Cerebellar cortex (tissue), 1 donor: ENCODE measurements at regions not wholly inside any gene's neighbourhood (a gene's known extent, or its start where the extent isn't known, plus 50 kb on each side); places are given as distances from the start of the nearest gene placed in this dataset.
"Not testable (repeated sequence)": the region's sequence is repeated elsewhere in the genome, so short reads cannot be mapped to it uniquely, and the experiment has no call there.

Experiments
- DNase-seq: peaks from one replicate; pipeline ENCODE4 v3.0.0-alpha.2; 2015; ENCODE audit warnings: low spot score

DNA sequence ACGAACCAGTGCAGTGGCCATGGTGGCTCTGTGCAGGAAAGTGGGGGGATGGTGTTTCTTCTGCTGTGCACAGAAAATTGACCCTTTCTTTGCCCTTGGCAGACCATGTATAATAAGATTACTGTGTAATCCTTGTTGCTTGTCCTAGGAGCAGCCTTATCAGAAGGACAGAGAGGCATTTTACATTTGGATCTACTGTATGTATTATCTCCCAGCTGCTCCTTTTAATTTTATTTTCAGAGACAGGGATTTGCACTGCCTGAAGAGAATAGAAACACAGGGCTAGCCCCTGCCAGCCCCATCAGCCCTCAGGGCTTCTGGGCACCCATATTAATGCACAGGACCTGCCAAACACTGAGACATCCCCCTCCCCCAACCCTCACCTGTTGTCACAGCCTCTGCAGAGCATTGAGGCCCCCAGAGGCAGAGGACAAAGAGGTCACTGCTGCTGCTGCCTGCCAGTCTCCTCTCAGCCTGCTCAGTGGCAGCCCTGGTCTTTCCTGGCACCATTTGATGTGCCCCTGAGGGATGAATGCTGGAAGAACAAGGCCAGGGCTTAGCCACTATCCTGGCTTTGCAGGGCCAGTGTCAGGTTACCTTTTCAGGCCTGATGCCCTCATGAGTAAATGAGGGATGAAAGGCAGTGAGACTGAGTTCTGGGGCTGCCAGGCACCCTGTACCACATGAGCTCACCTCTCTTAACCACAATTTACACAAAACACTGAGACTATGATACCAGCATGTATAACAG, 533.4 kb downstream of the NTRK3 start:
- no peak for DNase-seq

GRCh38 chr15:87720235-87720634, 536.3 kb downstream of the NTRK3 start:
- no peak for DNase-seq

GRCh38 chr15:87716422-87716821, 540.1 kb downstream of the NTRK3 start:
- DNase-seq = no peak

DNA sequence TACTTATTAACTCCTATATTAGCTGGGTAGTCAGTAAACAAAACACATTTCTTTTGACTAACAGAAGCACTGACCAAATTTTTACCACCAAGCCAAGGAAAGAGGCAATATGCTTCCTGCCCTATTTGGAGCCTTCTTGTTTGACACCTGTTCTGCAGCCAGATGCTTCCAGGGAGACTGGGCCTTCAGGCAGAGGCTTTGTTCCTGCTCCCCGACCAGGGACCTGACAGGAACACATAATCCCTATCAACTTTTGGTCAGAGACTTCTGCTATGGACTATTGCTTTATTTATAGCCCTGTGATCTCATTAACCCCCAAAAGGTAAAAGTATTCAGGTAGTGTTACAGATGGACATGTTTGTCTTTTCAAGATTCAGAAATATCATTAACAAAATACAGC, 541.3 kb downstream of the NTRK3 start:
- no peak for DNase-seq

GRCh38 chr15:87713475-87713879, 543.1 kb downstream of the NTRK3 start:
- no peak for DNase-seq

GRCh38 chr15:87712211-87712610, 544.3 kb downstream of the NTRK3 start:
- no peak for DNase-seq

DNA sequence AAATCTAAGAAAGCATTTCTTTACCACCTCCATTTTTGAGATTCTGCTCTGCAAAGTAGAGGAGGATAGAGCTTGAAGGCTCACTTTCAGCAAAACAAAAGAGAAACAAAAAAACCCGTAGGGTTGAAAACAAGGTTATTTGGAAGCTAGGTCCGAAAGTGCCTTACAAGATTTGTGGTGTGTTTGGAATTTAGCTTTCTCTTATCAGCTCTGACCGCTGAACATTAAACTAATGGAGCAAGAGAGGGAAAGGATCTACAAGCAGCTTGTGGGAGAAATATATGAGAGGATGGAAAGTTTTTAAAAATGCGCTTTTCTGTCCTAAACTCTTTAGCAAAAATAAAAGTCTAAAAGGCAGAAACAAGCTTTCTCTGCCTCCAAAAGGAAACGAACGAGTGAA, 545.5 kb downstream of the NTRK3 start:
- no peak for DNase-seq

- no peak for DNase-seq
These were observed 546.1 kb downstream of the NTRK3 start for GRCh38 chr15:87710406-87710805.

GRCh38 chr15:87707566-87708130, 548.9 kb downstream of the NTRK3 start:
- DNase-seq = no peak

- peak; percentile 76 for DNase-seq
These were observed 549.5 kb downstream of the NTRK3 start for GRCh38 chr15:87707071-87707470.

DNA sequence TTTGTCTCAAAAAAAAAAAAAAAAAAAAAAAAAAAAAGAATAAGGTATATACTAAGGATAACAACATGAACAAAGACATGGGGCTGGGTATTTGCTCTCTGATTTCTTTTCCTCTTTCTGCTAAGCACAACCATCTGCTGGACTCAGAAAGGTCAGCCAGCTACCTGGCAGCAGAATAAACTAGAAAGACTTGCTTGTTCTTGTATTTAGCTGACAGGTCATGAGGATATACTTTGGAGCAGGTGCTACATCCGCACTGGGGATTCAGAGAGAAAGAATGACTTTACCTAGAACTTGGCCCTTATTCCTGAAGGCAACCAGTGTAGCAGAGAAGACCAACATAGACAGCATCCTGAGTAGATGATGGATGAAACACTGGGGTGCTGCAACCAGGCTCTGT, 550.5 kb downstream of the NTRK3 start:
- peak; percentile 53 for DNase-seq

DNA sequence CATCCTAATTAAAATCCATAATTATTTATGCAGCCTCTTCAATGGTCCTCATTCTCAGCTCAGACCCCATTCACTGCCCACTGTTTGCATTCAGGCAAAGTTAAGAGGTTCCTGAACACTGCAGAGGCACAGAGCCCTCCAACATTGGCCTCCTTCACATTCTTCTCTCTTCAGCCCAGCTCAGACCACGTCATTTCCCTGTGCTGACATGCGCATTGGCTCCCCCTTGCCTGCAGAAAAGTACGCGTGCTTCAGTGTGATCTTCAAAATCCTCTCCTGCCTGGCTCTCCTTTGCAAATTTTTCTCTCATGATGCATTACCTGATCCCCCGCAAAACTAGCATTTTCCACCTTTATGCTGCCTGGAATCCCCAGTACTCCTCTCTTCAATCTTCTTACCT, 552.3 kb downstream of the NTRK3 start:
- DNase-seq = no peak

- DNase-seq = no peak
These were observed 553.0 kb downstream of the NTRK3 start for GRCh38 chr15:87703327-87704111.

DNA sequence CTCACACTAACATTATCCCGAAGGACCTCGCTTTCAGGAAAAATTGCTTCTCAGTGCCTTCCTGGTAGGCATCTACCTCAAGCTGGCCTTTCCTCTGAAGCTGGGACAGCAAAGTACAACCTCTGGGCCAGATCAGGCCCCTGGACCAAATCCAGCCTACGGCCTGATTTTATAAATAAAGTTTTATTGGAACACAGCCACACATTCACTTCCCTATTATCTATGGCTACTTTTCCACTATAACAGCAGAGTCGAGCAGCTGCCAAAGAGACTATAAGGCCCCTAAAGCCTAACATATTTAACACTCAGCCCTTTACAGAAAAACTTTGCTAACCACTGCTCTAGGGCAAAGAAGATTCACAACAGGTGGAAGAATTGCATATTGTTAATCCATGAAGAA, 554.3 kb downstream of the NTRK3 start:
- no peak for DNase-seq

DNA sequence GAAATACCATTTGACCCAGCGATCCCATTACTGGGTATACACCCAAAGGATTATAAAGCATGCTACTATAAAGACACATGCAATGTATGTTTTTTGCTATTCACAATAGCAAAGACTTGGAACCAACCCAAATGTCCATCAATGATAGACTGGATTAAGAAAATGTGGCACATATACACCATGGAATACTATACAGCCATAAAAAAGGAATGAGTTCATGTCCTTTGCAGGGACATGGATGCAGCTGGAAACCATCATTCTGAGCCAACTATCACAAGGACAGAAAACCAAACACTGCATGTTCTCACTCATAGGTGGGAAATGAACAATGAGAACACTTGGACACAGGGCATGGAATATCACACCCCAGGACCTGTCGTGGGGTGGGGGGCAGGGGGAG, 558.1 kb downstream of the NTRK3 start:
- DNase-seq = not testable (repeated sequence)

GRCh38 chr15:87689716-87690115, 566.8 kb downstream of the NTRK3 start:
- no peak for DNase-seq

DNA sequence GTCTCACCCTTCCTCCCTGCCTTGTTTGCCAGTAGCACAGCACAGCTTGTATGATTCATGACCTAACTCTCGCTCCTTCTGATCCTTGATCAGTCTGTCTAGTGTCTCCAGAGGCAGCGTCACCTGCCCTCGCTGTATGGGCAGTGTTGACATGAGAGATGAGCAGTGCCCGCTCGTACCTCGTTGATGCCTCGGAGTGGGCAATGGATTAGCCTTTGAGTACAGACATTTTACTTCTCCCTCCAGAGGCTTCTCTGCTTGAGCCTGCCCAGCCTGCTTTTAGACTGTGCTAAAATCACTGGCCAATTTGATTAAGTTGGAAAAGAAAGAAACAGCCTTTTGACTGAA, 569.0 kb downstream of the NTRK3 start:
- no peak for DNase-seq

GRCh38 chr15:87686841-87687522, 569.6 kb downstream of the NTRK3 start:
- DNase-seq = no peak

GRCh38 chr15:87686339-87686738, 570.2 kb downstream of the NTRK3 start:
- DNase-seq = no peak

DNA sequence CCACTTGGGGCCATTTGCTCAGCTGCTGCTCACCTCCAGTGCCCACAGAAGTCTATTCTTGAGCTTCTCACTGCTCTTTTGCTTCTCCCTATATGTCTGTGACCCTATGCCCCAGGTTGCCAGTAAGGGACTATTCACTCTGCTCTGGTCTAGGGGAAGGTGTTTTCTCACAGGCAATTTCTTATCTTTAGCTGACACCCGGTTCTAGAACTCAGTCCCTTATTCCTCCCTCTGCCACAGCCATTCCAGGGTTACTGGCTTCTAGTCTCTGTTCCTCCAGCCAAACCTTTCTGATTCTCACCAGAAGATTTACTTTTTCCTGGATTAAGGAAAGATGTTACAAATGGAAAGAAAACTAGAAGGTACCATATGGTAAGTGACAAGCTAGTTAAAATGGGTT, 574.0 kb downstream of the NTRK3 start:
- DNase-seq = no peak

- DNase-seq = no peak
These were observed 575.4 kb downstream of the NTRK3 start for GRCh38 chr15:87681104-87681503.

GRCh38 chr15:87680208-87680607, 576.3 kb downstream of the NTRK3 start:
- no peak for DNase-seq

GRCh38 chr15:87675271-87675670, 581.3 kb downstream of the NTRK3 start:
- DNase-seq = no peak
